ENCODE measurements at regions not wholly inside any gene's neighbourhood (a gene's known extent, or its start where the extent isn't known, plus 50 kb on each side); places are given as distances from the start of the nearest gene placed in this dataset.

GRCh38 chr12:127411166-127411915 lies 855.6 kb upstream of the TMEM132C start:
- Histone ChIP-seq H3K9me3 (ENCODE audit: control insufficient read depth in 2 of 2, low read length in 2 of 2) (no peaks in the 10 kb centered on the region), H3K27me3 (ENCODE audit: control insufficient read depth, insufficient read depth, low read length) (no peaks in the 10 kb centered on the region), H3K27ac (ENCODE audit: insufficient read depth, low read length, poor library complexity, severe bottlenecking) (no peak overlapping the region), H3K4me1 (ENCODE audit: control insufficient read depth, insufficient read depth, low read length, poor library complexity, severe bottlenecking) (no peaks in the 10 kb centered on the region), H3K4me3 (ENCODE audit: low read depth, low read length) (no peak overlapping the region), H3K36me3 (ENCODE audit: control insufficient read depth, insufficient read depth, low read length) (no peaks in the 10 kb centered on the region)
- Mint-ChIP-seq H3K4me3 (no peak overlapping the region), H3K9me3 (peaks cover 0 to 10% (median 1%) of the 10 kb centered on the region in 7 donors), H3K27me3 (no peaks in the 10 kb centered on the region), H3K27ac (no peak overlapping the region), H3K4me1 (no peaks in the 10 kb centered on the region), H3K36me3 (no peaks in the 10 kb centered on the region)
- no peak for ATAC-seq (ENCODE audit: low read depth in 2 of 2)
- no peak for DNase-seq

GRCh38 chr12:127411981-127412380 lies 855.0 kb upstream of the TMEM132C start:
- H3K36me3 ChIP-seq (ENCODE audit: control insufficient read depth, insufficient read depth, low read length), result no peaks in the 10 kb centered on the region
- ATAC-seq (ENCODE audit: low read depth in 2 of 2) (no peak), DNase-seq (no peak)
- H3K27ac ChIP-seq (ENCODE audit: insufficient read depth, low read length, poor library complexity, severe bottlenecking), result no peak overlapping the region
- Mint-ChIP-seq H3K9me3 (peaks cover 2 to 12% (median 3%) of the 10 kb centered on the region in 7 donors), H3K4me1 (no peaks in the 10 kb centered on the region), H3K27ac (no peak overlapping the region), H3K36me3 (no peaks in the 10 kb centered on the region), H3K4me3 (no peak overlapping the region), H3K27me3 (no peaks in the 10 kb centered on the region)
- H3K9me3 ChIP-seq (ENCODE audit: control insufficient read depth in 2 of 2, low read length in 2 of 2), result no peaks in the 10 kb centered on the region
- H3K4me3 ChIP-seq (ENCODE audit: low read depth, low read length), result no peak overlapping the region
- no peaks in the 10 kb centered on the region for H3K4me1 ChIP-seq (ENCODE audit: control insufficient read depth, insufficient read depth, low read length, poor library complexity, severe bottlenecking)
- no peaks in the 10 kb centered on the region for H3K27me3 ChIP-seq (ENCODE audit: control insufficient read depth, insufficient read depth, low read length)

GRCh38 chr12:127412866-127413265 lies 854.1 kb upstream of the TMEM132C start:
- no peaks in the 10 kb centered on the region for H3K27me3 Mint-ChIP-seq
- no peak for DNase-seq
- ATAC-seq (ENCODE audit: low read depth in 2 of 2), result no peak
- no peaks in the 10 kb centered on the region for H3K36me3 Mint-ChIP-seq
- Histone ChIP-seq H3K4me1 (ENCODE audit: control insufficient read depth, insufficient read depth, low read length, poor library complexity, severe bottlenecking) (no peaks in the 10 kb centered on the region), H3K27ac (ENCODE audit: insufficient read depth, low read length, poor library complexity, severe bottlenecking) (no peak overlapping the region), H3K27me3 (ENCODE audit: control insufficient read depth, insufficient read depth, low read length) (no peaks in the 10 kb centered on the region), H3K9me3 (ENCODE audit: control insufficient read depth in 2 of 2, low read length in 2 of 2) (no peaks in the 10 kb centered on the region), H3K4me3 (ENCODE audit: low read depth, low read length) (no peak overlapping the region), H3K36me3 (ENCODE audit: control insufficient read depth, insufficient read depth, low read length) (no peaks in the 10 kb centered on the region)
- peaks cover 2 to 12% (median 5%) of the 10 kb centered on the region in 7 donors for H3K9me3 Mint-ChIP-seq
- no peak overlapping the region for H3K27ac Mint-ChIP-seq
- no peak overlapping the region for H3K4me3 Mint-ChIP-seq
- no peaks in the 10 kb centered on the region for H3K4me1 Mint-ChIP-seq

GRCh38 chr12:127414186-127414585 lies 852.8 kb upstream of the TMEM132C start:
- Histone ChIP-seq H3K4me3 (ENCODE audit: low read depth, low read length) (no peak overlapping the region), H3K4me1 (ENCODE audit: control insufficient read depth, insufficient read depth, low read length, poor library complexity, severe bottlenecking) (no peaks in the 10 kb centered on the region), H3K27ac (ENCODE audit: insufficient read depth, low read length, poor library complexity, severe bottlenecking) (no peak overlapping the region), H3K9me3 (ENCODE audit: control insufficient read depth in 2 of 2, low read length in 2 of 2) (no peaks in the 10 kb centered on the region), H3K27me3 (ENCODE audit: control insufficient read depth, insufficient read depth, low read length) (no peaks in the 10 kb centered on the region), H3K36me3 (ENCODE audit: control insufficient read depth, insufficient read depth, low read length) (no peaks in the 10 kb centered on the region)
- Mint-ChIP-seq H3K9me3 (peaks cover 3 to 15% (median 9%) of the 10 kb centered on the region in 7 donors), H3K36me3 (no peaks in the 10 kb centered on the region), H3K27me3 (no peaks in the 10 kb centered on the region), H3K4me3 (no peak overlapping the region), H3K27ac (no peak overlapping the region), H3K4me1 (no peaks in the 10 kb centered on the region)
- ATAC-seq (ENCODE audit: low read depth in 2 of 2) (no peak), DNase-seq (no peak)

- DNase-seq (no peak), ATAC-seq (ENCODE audit: low read depth in 2 of 2) (no peak)
- H3K36me3 Mint-ChIP-seq, result no peaks in the 10 kb centered on the region
- peaks cover 3 to 15% (median 10%) of the 10 kb centered on the region in 7 donors for H3K9me3 Mint-ChIP-seq
- no peak overlapping the region for H3K27ac Mint-ChIP-seq
- H3K4me3 ChIP-seq (ENCODE audit: low read depth, low read length), result no peak overlapping the region
- H3K4me1 Mint-ChIP-seq, result no peaks in the 10 kb centered on the region
- no peaks in the 10 kb centered on the region for H3K36me3 ChIP-seq (ENCODE audit: control insufficient read depth, insufficient read depth, low read length)
- H3K27me3 Mint-ChIP-seq, result no peaks in the 10 kb centered on the region
- H3K4me1 ChIP-seq (ENCODE audit: control insufficient read depth, insufficient read depth, low read length, poor library complexity, severe bottlenecking), result no peaks in the 10 kb centered on the region
- H3K9me3 ChIP-seq (ENCODE audit: control insufficient read depth in 2 of 2, low read length in 2 of 2), result no peaks in the 10 kb centered on the region
- no peak overlapping the region for H3K4me3 Mint-ChIP-seq
- H3K27me3 ChIP-seq (ENCODE audit: control insufficient read depth, insufficient read depth, low read length), result no peaks in the 10 kb centered on the region
- H3K27ac ChIP-seq (ENCODE audit: insufficient read depth, low read length, poor library complexity, severe bottlenecking), result no peak overlapping the region
These were observed 852.3 kb upstream of the TMEM132C start for GRCh38 chr12:127414636-127415035.

- ATAC-seq (ENCODE audit: low read depth in 2 of 2) (no peak), DNase-seq (no peak)
- H3K4me1 Mint-ChIP-seq, result no peaks in the 10 kb centered on the region
- H3K27me3 Mint-ChIP-seq, result no peaks in the 10 kb centered on the region
- Histone ChIP-seq H3K27me3 (ENCODE audit: control insufficient read depth, insufficient read depth, low read length) (no peaks in the 10 kb centered on the region), H3K4me1 (ENCODE audit: control insufficient read depth, insufficient read depth, low read length, poor library complexity, severe bottlenecking) (no peaks in the 10 kb centered on the region), H3K27ac (ENCODE audit: insufficient read depth, low read length, poor library complexity, severe bottlenecking) (no peak overlapping the region), H3K36me3 (ENCODE audit: control insufficient read depth, insufficient read depth, low read length) (no peaks in the 10 kb centered on the region), H3K9me3 (ENCODE audit: control insufficient read depth in 2 of 2, low read length in 2 of 2) (no peaks in the 10 kb centered on the region), H3K4me3 (ENCODE audit: low read depth, low read length) (no peak overlapping the region)
- H3K27ac Mint-ChIP-seq, result no peak overlapping the region
- peaks cover 3 to 15% (median 6%) of the 10 kb centered on the region in 7 donors for H3K9me3 Mint-ChIP-seq
- H3K36me3 Mint-ChIP-seq, result no peaks in the 10 kb centered on the region
- H3K4me3 Mint-ChIP-seq, result no peak overlapping the region
These were observed 850.2 kb upstream of the TMEM132C start for GRCh38 chr12:127416796-127417195.

GRCh38 chr12:127419111-127419510 lies 847.9 kb upstream of the TMEM132C start:
- Histone ChIP-seq H3K36me3 (ENCODE audit: control insufficient read depth, insufficient read depth, low read length) (no peaks in the 10 kb centered on the region), H3K27ac (ENCODE audit: insufficient read depth, low read length, poor library complexity, severe bottlenecking) (no peak overlapping the region), H3K4me1 (ENCODE audit: control insufficient read depth, insufficient read depth, low read length, poor library complexity, severe bottlenecking) (no peaks in the 10 kb centered on the region), H3K4me3 (ENCODE audit: low read depth, low read length) (no peak overlapping the region), H3K27me3 (ENCODE audit: control insufficient read depth, insufficient read depth, low read length) (no peaks in the 10 kb centered on the region), H3K9me3 (ENCODE audit: control insufficient read depth in 2 of 2, low read length in 2 of 2) (no peaks in the 10 kb centered on the region)
- Mint-ChIP-seq H3K36me3 (no peaks in the 10 kb centered on the region), H3K4me1 (no peaks in the 10 kb centered on the region), H3K4me3 (no peak overlapping the region), H3K27me3 (no peaks in the 10 kb centered on the region), H3K27ac (no peak overlapping the region), H3K9me3 (peaks cover 3 to 18% (median 6%) of the 10 kb centered on the region in 7 donors)
- ATAC-seq (ENCODE audit: low read depth in 2 of 2) (no peak), DNase-seq (no peak)

GRCh38 chr12:127421614-127422013 lies 845.4 kb upstream of the TMEM132C start:
- no peaks in the 10 kb centered on the region for H3K27me3 ChIP-seq (ENCODE audit: control insufficient read depth, insufficient read depth, low read length)
- no peaks in the 10 kb centered on the region for H3K4me1 ChIP-seq (ENCODE audit: control insufficient read depth, insufficient read depth, low read length, poor library complexity, severe bottlenecking)
- Mint-ChIP-seq H3K36me3 (no peaks in the 10 kb centered on the region), H3K27ac (no peak overlapping the region), H3K27me3 (no peaks in the 10 kb centered on the region), H3K4me3 (no peak overlapping the region), H3K9me3 (peaks cover 2 to 20% (median 6%) of the 10 kb centered on the region in 7 donors), H3K4me1 (no peaks in the 10 kb centered on the region)
- H3K36me3 ChIP-seq (ENCODE audit: control insufficient read depth, insufficient read depth, low read length), result no peaks in the 10 kb centered on the region
- H3K4me3 ChIP-seq (ENCODE audit: low read depth, low read length), result no peak overlapping the region
- H3K9me3 ChIP-seq (ENCODE audit: control insufficient read depth in 2 of 2, low read length in 2 of 2), result no peaks in the 10 kb centered on the region
- DNase-seq (no peak), ATAC-seq (ENCODE audit: low read depth in 2 of 2) (no peak)
- no peak overlapping the region for H3K27ac ChIP-seq (ENCODE audit: insufficient read depth, low read length, poor library complexity, severe bottlenecking)
